ENCODE measurements at regions not wholly inside any gene's neighbourhood (a gene's known extent, or its start where the extent isn't known, plus 50 kb on each side); places are given as distances from the start of the nearest gene placed in this dataset.

GRCh38 chr1:73887412-73887811 is 310.6 kb downstream of the LRRIQ3 start (continued):
- no peak for TF ChIP-seq CTCF (IDR thresholded peaks at IDR 0.05 in 2 of 3, conservative IDR thresholded peaks at IDR 0.05 in 1 of 3; ENCODE audit: control insufficient read depth in 2 of 3, extremely low read depth in 1 of 3, insufficient read depth in 1 of 3, low read depth in 3 of 3, low read length in 3 of 3)
- TF ChIP-seq NR2F1 (conservative IDR thresholded peaks at IDR 0.05) = no peak
- no peak for TF ChIP-seq ZBTB4 (CRISPR knock-in tag; IDR thresholded peaks at IDR 0.05)
- TF ChIP-seq CBX3 (IDR thresholded peaks at IDR 0.05; ENCODE audit: borderline replicate concordance, low read depth) = no peak
- TF ChIP-seq IRF4 (IDR thresholded peaks at IDR 0.05; ENCODE audit: low read depth, low read length) = no peak
- TF ChIP-seq CHD4 (IDR thresholded peaks at IDR 0.05) = no peak

GRCh38 chr1:73886716-73887115 is 311.3 kb downstream of the LRRIQ3 start:
- DNase-seq (ENCODE audit: low read depth, low spot score) (no peak), ATAC-seq (no peak), FAIRE-seq (no peak)
- Histone ChIP-seq H3K4me1 (ENCODE audit: control insufficient read depth, insufficient read depth, low read length) (no peaks in the 10 kb centered on the region), H3K4me3 (no peak overlapping the region), H3K36me3 (ENCODE audit: control insufficient read depth in 2 of 2, insufficient read depth in 2 of 2, low read length in 1 of 2) (no peaks in the 10 kb centered on the region), H3K9ac (ENCODE audit: control insufficient read depth, insufficient read depth, low read length) (no peak overlapping the region), H3K27me3 (replicated peaks in 1 of 2; ENCODE audit: control insufficient read depth in 2 of 2, insufficient read depth in 2 of 2, low read length in 1 of 2) (no peaks in the 10 kb centered on the region), H3K9me3 (replicated peaks; ENCODE audit: control insufficient read depth, insufficient read depth, low read length) (no peaks in the 10 kb centered on the region), H3K4me2 (ENCODE audit: control insufficient read depth, insufficient read depth) (no peak overlapping the region), H3K27ac (ENCODE audit: control insufficient read depth, insufficient read depth) (no peak overlapping the region), H3K79me2 (ENCODE audit: control insufficient read depth, insufficient read depth, low read length) (no peaks in the 10 kb centered on the region), H4K20me1 (ENCODE audit: control insufficient read depth, insufficient read depth) (no peaks in the 10 kb centered on the region), H2AFZ (ENCODE audit: control insufficient read depth, low read depth, low read length) (no peak overlapping the region)
- 0% methylated on average over 2 of the region's 2 CpGs for WGBS (ENCODE audit: insufficient coverage, insufficient replicate concordance, low lambda C conversion rate, missing lambda C conversion rate)
- in situ Hi-C loops (cut with MboI) = no loop called here
- RAD21 ChIA-PET (ENCODE audit: unreplicated experiment) = no interaction called here
- intact Hi-C loops (cut with micrococcal nuclease; ENCODE audit: unreplicated experiment) = no loop called here
- SMC1A ChIA-PET (ENCODE audit: uncharacterized antibody, unreplicated experiment) = interaction anchor here (0.9 to 1.5 kb wide), 2 partner anchors 10 to 16 kb away, joined by 3 to 4 read pairs; no protein-coding TSS in a partner anchor
- CTCF ChIA-PET = no interaction called here
- TF ChIP-seq IKZF2 (IDR thresholded peaks at IDR 0.05) = no peak
- TF ChIP-seq TCF7 (IDR thresholded peaks at IDR 0.05; ENCODE audit: borderline replicate concordance) = no peak
- TF ChIP-seq PML (IDR thresholded peaks at IDR 0.05; ENCODE audit: low read length) = no peak
- TF ChIP-seq, protein P1, sequence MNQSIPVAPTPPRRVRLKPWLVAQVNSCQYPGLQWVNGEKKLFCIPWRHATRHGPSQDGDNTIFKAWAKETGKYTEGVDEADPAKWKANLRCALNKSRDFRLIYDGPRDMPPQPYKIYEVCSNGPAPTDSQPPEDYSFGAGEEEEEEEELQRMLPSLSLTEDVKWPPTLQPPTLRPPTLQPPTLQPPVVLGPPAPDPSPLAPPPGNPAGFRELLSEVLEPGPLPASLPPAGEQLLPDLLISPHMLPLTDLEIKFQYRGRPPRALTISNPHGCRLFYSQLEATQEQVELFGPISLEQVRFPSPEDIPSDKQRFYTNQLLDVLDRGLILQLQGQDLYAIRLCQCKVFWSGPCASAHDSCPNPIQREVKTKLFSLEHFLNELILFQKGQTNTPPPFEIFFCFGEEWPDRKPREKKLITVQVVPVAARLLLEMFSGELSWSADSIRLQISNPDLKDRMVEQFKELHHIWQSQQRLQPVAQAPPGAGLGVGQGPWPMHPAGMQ (IDR thresholded peaks at IDR 0.05; ENCODE audit: borderline replicate concordance) = no peak
- no TSS peak for BruUV-seq (replicated peaks)
- POLR2A ChIA-PET = no interaction called here
